GM12878 (cell line): ENCODE measurements at regions not wholly inside any gene's neighbourhood (a gene's known extent, or its start where the extent isn't known, plus 50 kb on each side); places are given as distances from the start of the nearest gene placed in this dataset.

Experiments used
- ATAC-seq: fragments of 200-7000 bp; cut with Tn5 transposase; 3 replicates; pipeline ENCODE4 v1.9.1; 2020; ENCODE audit warnings: mild to moderate bottlenecking, moderate library complexity
- BruUV-seq: library from RNA; stranded (reverse); fragments of 400-500 nt; replicated peaks from 2 replicates; lab custom pipeline; 2021; lab: Mats Ljungman, UMichigan
- CTCF ChIA-PET: fragments of 300-600 bp; sonication (Branson Sonifier 250); formaldehyde crosslinking; extraction: SDS; loops from one replicate; lab custom pipeline; 2021; ENCODE audit warnings: inconsistent platforms; lab: Yijun Ruan, JAX
- POLR2A ChIA-PET: fragments of 350-600 bp; formaldehyde crosslinking; extraction: SDS; loops from one replicate; lab custom pipeline; 2021; ENCODE audit warnings: inconsistent platforms; lab: Charles Lee
- RAD21 ChIA-PET: fragments of 300-600 bp; sonication (Branson Sonifier 250); formaldehyde crosslinking; loops from one replicate; lab custom pipeline; 2023; ENCODE audit warnings: antibody characterized with exemption; ENCODE audit not compliant: unreplicated experiment; lab: Charles Lee
- SMC1A ChIA-PET: fragments of 300-600 bp; sonication (Branson Sonifier 250); formaldehyde crosslinking; loops from one replicate; lab custom pipeline; 2023; ENCODE audit not compliant: unreplicated experiment, uncharacterized antibody; lab: Charles Lee
- DNase-seq: peaks from one replicate; pipeline ENCODE4 v3.0.0-alpha.2; 2011; ENCODE audit warnings: low read depth, low spot score
- FAIRE-seq: peaks from 3 replicates; lab custom pipeline; 2011; peaks lifted over from hg19 to GRCh38; lab: Jason Lieb, UNC
- H2AFZ ChIP-seq: 2 replicates; pipeline ENCODE4 v1.6.0; 2011; ENCODE audit warnings: low read depth, low read length, control low read depth; ENCODE audit not compliant: control insufficient read depth
- H3K27ac ChIP-seq: 2 replicates; pipeline ENCODE4 v1.5.1; 2011; ENCODE audit warnings: control low read depth; ENCODE audit not compliant: control insufficient read depth, insufficient read depth
- H3K27me3 ChIP-seq, 2 experiments: replicated peaks in 1 of 2; 2 replicates each; pipeline versions ENCODE4 v1.6.0 to v1.6.1; 2011; ENCODE audit warnings: low read length in 1 of 2; ENCODE audit not compliant: control insufficient read depth in 2 of 2, insufficient read depth in 2 of 2
- H3K36me3 ChIP-seq, 2 experiments: 2 replicates each; pipeline ENCODE4 v1.5.1; 2011; ENCODE audit warnings: low read length in 1 of 2; ENCODE audit not compliant: control insufficient read depth in 2 of 2, insufficient read depth in 2 of 2
- H3K4me1 ChIP-seq: 2 replicates; pipeline ENCODE4 v1.6.1; 2011; ENCODE audit warnings: mild to moderate bottlenecking, low read length, moderate library complexity, mixed read lengths; ENCODE audit not compliant: control insufficient read depth, insufficient read depth
- H3K4me2 ChIP-seq: 2 replicates; pipeline ENCODE4 v1.6.0; 2011; ENCODE audit warnings: control low read depth; ENCODE audit not compliant: control insufficient read depth, insufficient read depth
- H3K4me3 ChIP-seq: fragments of 200-600 bp; sonication (generic); 2 replicates; pipeline ENCODE4 v1.5.1; 2016
- H3K79me2 ChIP-seq: 2 replicates; pipeline ENCODE4 v1.6.0; 2011; ENCODE audit warnings: low read length; ENCODE audit not compliant: control insufficient read depth, insufficient read depth
- H3K9ac ChIP-seq: 2 replicates; pipeline ENCODE4 v1.8.0; 2011; ENCODE audit warnings: low read length, control low read depth, mixed read lengths; ENCODE audit not compliant: control insufficient read depth, insufficient read depth
- H3K9me3 ChIP-seq: replicated peaks from 3 replicates; pipeline ENCODE4 v1.5.1; 2011; ENCODE audit warnings: mild to moderate bottlenecking, low read length; ENCODE audit not compliant: control insufficient read depth, insufficient read depth
- H4K20me1 ChIP-seq: 2 replicates; pipeline ENCODE4 v1.6.0; 2011; ENCODE audit not compliant: control insufficient read depth, insufficient read depth
- ATF7 ChIP-seq: fragments of 450-650 bp; IDR thresholded peaks from 2 replicates; pipeline ENCODE4 v1.6.1; 2016; ENCODE audit warnings: low read depth, mild to moderate bottlenecking
- BHLHE40 ChIP-seq, 2 experiments: fragments of 450-650 bp in 1 of 2; IDR thresholded peaks; 2 replicates each; pipeline ENCODE4 v1.6.1; 2011 to 2017; ENCODE audit warnings: low read depth in 2 of 2, borderline replicate concordance in 1 of 2, improper control_type of control experiment in 1 of 2, low read length in 1 of 2, mild to moderate bottlenecking in 1 of 2
- CHD2 ChIP-seq: IDR thresholded peaks from 2 replicates; pipeline ENCODE4 v1.6.1; 2011; ENCODE audit warnings: low read depth, low read length, improper control_type of control experiment, borderline replicate concordance
- GATAD2B ChIP-seq: fragments of 450-650 bp; conservative IDR thresholded peaks from 2 replicates; pipeline ENCODE4 v1.6.1; 2017; ENCODE audit warnings: low read depth, mild to moderate bottlenecking, moderate library complexity
- HDGF ChIP-seq: fragments of 450-650 bp; IDR thresholded peaks from 2 replicates; pipeline ENCODE4 v1.6.1; 2016; ENCODE audit warnings: antibody characterized with exemption
- MTA2 ChIP-seq: fragments of 450-650 bp; IDR thresholded peaks from 2 replicates; pipeline ENCODE4 v1.6.1; 2016; ENCODE audit warnings: low read depth, mild to moderate bottlenecking, moderate library complexity
- NFXL1 ChIP-seq: fragments of 450-650 bp; IDR thresholded peaks from 2 replicates; pipeline ENCODE4 v1.6.1; 2017; ENCODE audit warnings: antibody characterized with exemption, mild to moderate bottlenecking, borderline replicate concordance
- NR2F1 ChIP-seq: fragments of 450-650 bp; conservative IDR thresholded peaks from 2 replicates; pipeline ENCODE4 v1.6.1; 2017; ENCODE audit warnings: mild to moderate bottlenecking
- RCOR1 ChIP-seq: conservative IDR thresholded peaks from 2 replicates; pipeline ENCODE4 v1.6.1; 2012; ENCODE audit warnings: low read depth, low read length, improper control_type of control experiment
- SP1 ChIP-seq: IDR thresholded peaks from one replicate; pipeline ENCODE4 v1.6.1; 2011; ENCODE audit warnings: low read depth, low read length
- SREBF1 ChIP-seq: IDR thresholded peaks from 2 replicates; pipeline ENCODE4 v1.6.1; 2012; ENCODE audit warnings: mild to moderate bottlenecking, low read length
- SREBF2 ChIP-seq: IDR thresholded peaks from 2 replicates; pipeline ENCODE4 v1.6.1; 2012; ENCODE audit warnings: mild to moderate bottlenecking, low read length
- SRF ChIP-seq, 2 experiments: IDR thresholded peaks; 2 replicates each; pipeline ENCODE4 v1.6.1; 2011; ENCODE audit warnings: low read depth in 2 of 2, low read length in 2 of 2, mild to moderate bottlenecking in 1 of 2, moderate library complexity in 1 of 2
- YBX1 ChIP-seq: fragments of 450-650 bp; IDR thresholded peaks from 2 replicates; pipeline ENCODE4 v1.6.1; 2016; ENCODE audit warnings: antibody characterized with exemption
- ZSCAN29 ChIP-seq: fragments of 450-650 bp; IDR thresholded peaks from 2 replicates; pipeline ENCODE4 v1.6.1; 2017; ENCODE audit warnings: mild to moderate bottlenecking, moderate library complexity
- WGBS: methylation state at CpG from one replicate; pipeline ENCODE4 v1.1.6; 2016; ENCODE audit warnings: low lambda C conversion rate; ENCODE audit not compliant: insufficient replicate concordance, insufficient coverage; ENCODE audit errors: missing lambda C conversion rate; 5-methylcytosine and 5-hydroxymethylcytosine counted together
- in situ Hi-C: fragments of 300-500 bp; cut with MboI; formaldehyde crosslinking; loops from 9 replicates; pipeline ENCODE4 v1.14.3; 2018; ENCODE audit warnings: mixed read lengths
- intact Hi-C: fragments of 100-400 bp; cut with micrococcal nuclease; formaldehyde crosslinking; loops from one replicate; pipeline ENCODE4 v1.14.2; 2022; ENCODE audit not compliant: unreplicated experiment
- TF ChIP-seq, protein P1 (sequence below): fragments of 450-650 bp; conservative IDR thresholded peaks from 2 replicates; pipeline ENCODE4 v1.6.1; 2017; ENCODE audit warnings: mild to moderate bottlenecking, moderate library complexity
- TF ChIP-seq, protein P2 (sequence below): fragments of 450-650 bp; IDR thresholded peaks from 2 replicates; pipeline ENCODE4 v1.6.1; 2014; ENCODE audit warnings: mild to moderate bottlenecking
- TF ChIP-seq, protein P3 (sequence below): IDR thresholded peaks from 2 replicates; pipeline ENCODE4 v1.6.1; 2012; ENCODE audit warnings: low read depth, low read length, improper control_type of control experiment

DNA sequence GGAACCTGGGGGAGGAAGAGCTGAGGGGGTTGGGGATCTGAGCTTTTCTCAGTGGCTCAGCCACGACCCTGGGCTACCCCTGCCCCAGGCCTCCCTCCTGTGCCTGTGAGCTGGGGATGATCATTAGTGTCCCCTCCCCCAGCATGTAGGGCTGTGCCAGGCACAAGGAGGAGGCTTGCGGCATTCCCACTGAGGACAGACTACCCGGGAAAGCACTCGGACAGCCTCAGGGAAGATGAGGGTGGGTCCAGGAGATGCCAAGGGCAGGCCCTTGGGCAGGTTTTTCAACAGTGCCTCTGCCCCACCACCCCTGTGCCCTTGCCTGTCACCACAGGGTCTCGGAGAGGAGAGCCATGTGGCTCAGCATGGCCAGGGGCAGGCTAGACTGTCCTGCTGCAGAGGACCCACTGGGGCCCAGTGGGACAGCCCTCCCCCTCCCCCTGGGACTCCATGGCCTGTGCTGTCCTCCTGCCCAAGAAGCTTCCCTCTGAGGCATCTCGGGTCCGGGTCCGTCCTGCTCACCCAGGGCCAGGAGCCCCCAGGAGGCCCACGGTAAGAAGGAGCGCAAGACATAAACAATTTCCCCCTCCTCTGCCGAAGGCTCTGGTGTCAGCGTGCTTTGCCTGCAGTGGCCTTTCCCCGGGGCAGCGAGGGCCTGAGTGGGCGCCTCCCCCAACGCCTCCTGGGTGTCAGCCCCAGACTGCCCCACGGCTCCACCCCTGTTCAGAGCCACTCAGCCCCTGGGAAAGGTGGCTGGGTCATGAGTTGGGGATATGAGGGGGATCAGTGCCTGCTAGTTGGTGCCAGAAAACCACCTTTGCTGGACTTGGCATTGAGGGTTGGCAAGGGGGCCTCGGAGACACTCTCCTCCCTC, 192.5 kb downstream of the GOLGA6L6 start:
- no peak overlapping the region for H3K9ac ChIP-seq
- H2AFZ ChIP-seq, result no peak overlapping the region
- H4K20me1 ChIP-seq, result no peaks in the 10 kb centered on the region
- FAIRE-seq (no peak), ATAC-seq (no peak), DNase-seq (no peak)
- no peak overlapping the region for H3K4me3 ChIP-seq
- H3K4me2 ChIP-seq, result no peak overlapping the region
- ChIA-PET RAD21 (no interaction called here), CTCF (interaction anchor here (0.8 kb wide), 1 partner anchor 1874 kb away, joined by 4 read pairs; no protein-coding TSS in a partner anchor), POLR2A (no interaction called here), SMC1A (no interaction called here)
- no peak overlapping the region for H3K27ac ChIP-seq
- no peaks in the 10 kb centered on the region; a peak in 1 of 4 replicates for H3K27me3 ChIP-seq
- BruUV-seq, result no TSS peak
- H3K36me3 ChIP-seq, result no peaks in the 10 kb centered on the region
- no peaks in the 10 kb centered on the region; the same call in 2 of the 3 replicates for H3K9me3 ChIP-seq
- 44% methylated on average over 18 of the region's 18 CpGs for WGBS
- in situ Hi-C loops, result loop anchor here (10.0 kb wide), 1 partner anchor 1886 kb away; no protein-coding TSS in a partner anchor
- no peaks in the 10 kb centered on the region; the same call in 1 of the 2 replicates for H3K4me1 ChIP-seq
- no peaks in the 10 kb centered on the region for H3K79me2 ChIP-seq
- intact Hi-C loops, result no loop called here
- TF ChIP-seq, protein P1, sequence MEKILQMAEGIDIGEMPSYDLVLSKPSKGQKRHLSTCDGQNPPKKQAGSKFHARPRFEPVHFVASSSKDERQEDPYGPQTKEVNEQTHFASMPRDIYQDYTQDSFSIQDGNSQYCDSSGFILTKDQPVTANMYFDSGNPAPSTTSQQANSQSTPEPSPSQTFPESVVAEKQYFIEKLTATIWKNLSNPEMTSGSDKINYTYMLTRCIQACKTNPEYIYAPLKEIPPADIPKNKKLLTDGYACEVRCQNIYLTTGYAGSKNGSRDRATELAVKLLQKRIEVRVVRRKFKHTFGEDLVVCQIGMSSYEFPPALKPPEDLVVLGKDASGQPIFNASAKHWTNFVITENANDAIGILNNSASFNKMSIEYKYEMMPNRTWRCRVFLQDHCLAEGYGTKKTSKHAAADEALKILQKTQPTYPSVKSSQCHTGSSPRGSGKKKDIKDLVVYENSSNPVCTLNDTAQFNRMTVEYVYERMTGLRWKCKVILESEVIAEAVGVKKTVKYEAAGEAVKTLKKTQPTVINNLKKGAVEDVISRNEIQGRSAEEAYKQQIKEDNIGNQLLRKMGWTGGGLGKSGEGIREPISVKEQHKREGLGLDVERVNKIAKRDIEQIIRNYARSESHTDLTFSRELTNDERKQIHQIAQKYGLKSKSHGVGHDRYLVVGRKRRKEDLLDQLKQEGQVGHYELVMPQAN, result no peak
- TF ChIP-seq MTA2 (no peak), GATAD2B (no peak), NR2F1 (no peak), NFXL1 (no peak), HDGF (no peak), SREBF1 (no peak), SREBF2 (no peak), YBX1 (no peak), CHD2 (no peak), BHLHE40 (IDR thresholded peaks at IDR 0.05; ENCODE audit: borderline replicate concordance in 1 of 2, low read depth in 2 of 2, low read length in 1 of 2) (no peak), SP1 (no peak), SRF (IDR thresholded peaks at IDR 0.05; ENCODE audit: low read depth in 2 of 2, low read length in 2 of 2) (no peak), RCOR1 (no peak), ZSCAN29 (no peak), ATF7 (no peak)
- TF ChIP-seq, protein P2, sequence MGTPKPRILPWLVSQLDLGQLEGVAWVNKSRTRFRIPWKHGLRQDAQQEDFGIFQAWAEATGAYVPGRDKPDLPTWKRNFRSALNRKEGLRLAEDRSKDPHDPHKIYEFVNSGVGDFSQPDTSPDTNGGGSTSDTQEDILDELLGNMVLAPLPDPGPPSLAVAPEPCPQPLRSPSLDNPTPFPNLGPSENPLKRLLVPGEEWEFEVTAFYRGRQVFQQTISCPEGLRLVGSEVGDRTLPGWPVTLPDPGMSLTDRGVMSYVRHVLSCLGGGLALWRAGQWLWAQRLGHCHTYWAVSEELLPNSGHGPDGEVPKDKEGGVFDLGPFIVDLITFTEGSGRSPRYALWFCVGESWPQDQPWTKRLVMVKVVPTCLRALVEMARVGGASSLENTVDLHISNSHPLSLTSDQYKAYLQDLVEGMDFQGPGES, result no peak
- TF ChIP-seq, protein P3, sequence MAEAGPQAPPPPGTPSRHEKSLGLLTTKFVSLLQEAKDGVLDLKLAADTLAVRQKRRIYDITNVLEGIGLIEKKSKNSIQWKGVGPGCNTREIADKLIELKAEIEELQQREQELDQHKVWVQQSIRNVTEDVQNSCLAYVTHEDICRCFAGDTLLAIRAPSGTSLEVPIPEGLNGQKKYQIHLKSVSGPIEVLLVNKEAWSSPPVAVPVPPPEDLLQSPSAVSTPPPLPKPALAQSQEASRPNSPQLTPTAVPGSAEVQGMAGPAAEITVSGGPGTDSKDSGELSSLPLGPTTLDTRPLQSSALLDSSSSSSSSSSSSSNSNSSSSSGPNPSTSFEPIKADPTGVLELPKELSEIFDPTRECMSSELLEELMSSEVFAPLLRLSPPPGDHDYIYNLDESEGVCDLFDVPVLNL, result no peak
